ENCODE measurements at regions not wholly inside any gene's neighbourhood (a gene's known extent, or its start where the extent isn't known, plus 50 kb on each side); places are given as distances from the start of the nearest gene placed in this dataset.

- no peaks in the 10 kb centered on the region for H3K27me3 ChIP-seq
- H3K27ac ChIP-seq (replicated peaks in 1 of 4): no peak overlapping the region
- peaks cover 0 to 10% (median 0%) of the 10 kb centered on the region in 4 donors for H3K4me1 ChIP-seq
- WGBS: 92% methylated on average over 1 of the region's 1 CpG
- intact Hi-C loops (cut with DNase I): no loop called here
- H3K4me3 ChIP-seq: no peak overlapping the region
- DNase-seq (ENCODE audit: extremely low spot score): no peak
- no peaks in the 10 kb centered on the region for H3K36me3 ChIP-seq
- H3K9me3 ChIP-seq: no peaks in the 10 kb centered on the region
- TF ChIP-seq, protein P1, sequence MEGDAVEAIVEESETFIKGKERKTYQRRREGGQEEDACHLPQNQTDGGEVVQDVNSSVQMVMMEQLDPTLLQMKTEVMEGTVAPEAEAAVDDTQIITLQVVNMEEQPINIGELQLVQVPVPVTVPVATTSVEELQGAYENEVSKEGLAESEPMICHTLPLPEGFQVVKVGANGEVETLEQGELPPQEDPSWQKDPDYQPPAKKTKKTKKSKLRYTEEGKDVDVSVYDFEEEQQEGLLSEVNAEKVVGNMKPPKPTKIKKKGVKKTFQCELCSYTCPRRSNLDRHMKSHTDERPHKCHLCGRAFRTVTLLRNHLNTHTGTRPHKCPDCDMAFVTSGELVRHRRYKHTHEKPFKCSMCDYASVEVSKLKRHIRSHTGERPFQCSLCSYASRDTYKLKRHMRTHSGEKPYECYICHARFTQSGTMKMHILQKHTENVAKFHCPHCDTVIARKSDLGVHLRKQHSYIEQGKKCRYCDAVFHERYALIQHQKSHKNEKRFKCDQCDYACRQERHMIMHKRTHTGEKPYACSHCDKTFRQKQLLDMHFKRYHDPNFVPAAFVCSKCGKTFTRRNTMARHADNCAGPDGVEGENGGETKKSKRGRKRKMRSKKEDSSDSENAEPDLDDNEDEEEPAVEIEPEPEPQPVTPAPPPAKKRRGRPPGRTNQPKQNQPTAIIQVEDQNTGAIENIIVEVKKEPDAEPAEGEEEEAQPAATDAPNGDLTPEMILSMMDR (IDR thresholded peaks at IDR 0.05): no peak
These were observed 140.7 kb upstream of the STXBP5 start for GRCh38 chr6:147063469-147064031.

DNA sequence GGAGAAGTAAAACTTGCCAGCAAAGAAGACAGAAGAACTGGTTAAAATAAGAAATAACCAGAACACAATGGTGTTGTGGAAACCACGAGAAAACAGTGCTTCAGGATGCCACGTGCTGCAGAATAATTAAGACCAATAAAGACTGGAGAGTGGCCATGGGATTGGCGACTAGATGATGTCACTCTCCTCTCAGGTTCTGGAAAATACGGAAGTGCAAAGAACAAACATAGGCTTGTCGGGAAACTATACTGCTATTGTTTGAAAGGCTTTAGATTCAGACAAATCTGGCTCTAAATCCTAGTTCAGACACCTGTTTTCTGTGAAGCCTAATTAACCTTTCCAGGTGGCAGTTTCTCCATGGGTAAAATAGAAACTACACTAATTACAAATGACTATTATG, 138.4 kb upstream of the STXBP5 start:
- no peak overlapping the region for H3K27ac ChIP-seq (replicated peaks in 1 of 4)
- intact Hi-C loops (cut with DNase I): no loop called here
- H3K27me3 ChIP-seq: no peaks in the 10 kb centered on the region
- H3K36me3 ChIP-seq: no peaks in the 10 kb centered on the region
- WGBS: 83% methylated on average over 5 of the region's 5 CpGs
- H3K4me3 ChIP-seq: no peak overlapping the region
- H3K9me3 ChIP-seq: peaks cover 0 to 4% (median 0%) of the 10 kb centered on the region in 4 donors
- no peak for TF ChIP-seq EP300 (IDR thresholded peaks at IDR 0.05)
- TF ChIP-seq, protein P1 (IDR thresholded peaks at IDR 0.05): no peak
- TF ChIP-seq POLR2A (IDR thresholded peaks at IDR 0.05; ENCODE audit: low read depth): no peak
- no peak for TF ChIP-seq POLR2AphosphoS5 (IDR thresholded peaks at IDR 0.05)
- peaks cover 0 to 10% (median 0%) of the 10 kb centered on the region in 4 donors for H3K4me1 ChIP-seq
- DNase-seq (ENCODE audit: extremely low spot score): no peak

GRCh38 chr6:147067184-147067583, 137.0 kb upstream of the STXBP5 start:
- intact Hi-C loops (cut with DNase I): no loop called here
- Histone ChIP-seq H3K4me1 (peaks cover 0 to 10% (median 0%) of the 10 kb centered on the region in 4 donors), H3K27me3 (no peaks in the 10 kb centered on the region), H3K36me3 (no peaks in the 10 kb centered on the region), H3K9me3 (peaks cover 0 to 4% (median 0%) of the 10 kb centered on the region in 4 donors), H3K27ac (replicated peaks in 1 of 4) (no peak overlapping the region), H3K4me3 (no peak overlapping the region)
- DNase-seq (ENCODE audit: extremely low spot score): no peak
- TF ChIP-seq, protein P1 (IDR thresholded peaks at IDR 0.05): no peak
- TF ChIP-seq POLR2AphosphoS5 (IDR thresholded peaks at IDR 0.05) (no peak), POLR2A (IDR thresholded peaks at IDR 0.05; ENCODE audit: low read depth) (no peak), EP300 (IDR thresholded peaks at IDR 0.05) (no peak)
- 96% methylated on average over 5 of the region's 5 CpGs for WGBS

DNA sequence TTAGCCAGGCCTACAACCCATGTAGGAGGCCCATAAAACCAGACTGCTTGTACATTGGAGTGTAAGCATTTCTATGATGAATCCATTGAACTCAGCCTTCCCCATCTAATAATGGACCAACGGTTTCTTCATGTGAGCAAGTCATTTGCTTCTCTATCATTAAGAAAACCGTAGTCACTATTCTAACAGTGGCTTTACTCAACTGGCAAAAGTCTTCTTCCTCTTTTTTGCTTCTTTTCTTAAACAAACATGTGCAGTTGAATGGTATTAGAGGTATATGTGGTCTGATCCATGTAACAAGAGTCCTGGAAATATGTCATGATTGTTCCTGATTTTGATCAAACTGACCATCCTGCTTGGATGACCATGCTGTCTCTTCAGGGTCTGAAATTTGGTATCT, 132.4 kb upstream of the STXBP5 start:
- H3K4me1 ChIP-seq: no peaks in the 10 kb centered on the region
- H3K27me3 ChIP-seq: no peaks in the 10 kb centered on the region
- no peaks in the 10 kb centered on the region for H3K36me3 ChIP-seq
- intact Hi-C loops (cut with DNase I): no loop called here
- H3K27ac ChIP-seq (replicated peaks in 1 of 4): no peak overlapping the region
- no peak for DNase-seq (ENCODE audit: extremely low spot score)
- TF ChIP-seq, protein P1 (IDR thresholded peaks at IDR 0.05): no peak
- no peak for TF ChIP-seq EP300 (IDR thresholded peaks at IDR 0.05)
- H3K9me3 ChIP-seq: peaks cover 0 to 4% (median 0%) of the 10 kb centered on the region in 4 donors
- H3K4me3 ChIP-seq: no peak overlapping the region
- WGBS: 63% methylated on average over 2 of the region's 2 CpGs

GRCh38 chr6:147075381-147075780, 128.8 kb upstream of the STXBP5 start:
- Histone ChIP-seq H3K9me3 (no peaks in the 10 kb centered on the region), H3K4me3 (no peak overlapping the region), H3K27me3 (no peaks in the 10 kb centered on the region), H3K4me1 (no peaks in the 10 kb centered on the region), H3K27ac (replicated peaks in 1 of 4) (no peak overlapping the region), H3K36me3 (no peaks in the 10 kb centered on the region)
- TF ChIP-seq, protein P1 (IDR thresholded peaks at IDR 0.05): no peak
- no peak for TF ChIP-seq EP300 (IDR thresholded peaks at IDR 0.05)
- TF ChIP-seq POLR2AphosphoS5 (IDR thresholded peaks at IDR 0.05): no peak
- no peak for TF ChIP-seq POLR2A (IDR thresholded peaks at IDR 0.05; ENCODE audit: low read depth)
- no peak for DNase-seq (ENCODE audit: extremely low spot score)
- intact Hi-C loops (cut with DNase I): no loop called here
- 100% methylated on average over 1 of the region's 1 CpG for WGBS
